ENCODE measurements at regions not wholly inside any gene's neighbourhood (a gene's known extent, or its start where the extent isn't known, plus 50 kb on each side); places are given as distances from the start of the nearest gene placed in this dataset.

- H2BK20ac ChIP-seq (ENCODE audit: low read depth, low read length, poor library complexity, severe bottlenecking), result no peak overlapping the region
- H4K20me1 ChIP-seq (ENCODE audit: control insufficient read depth, insufficient read depth, insufficient read length), result no peaks in the 10 kb centered on the region
- H3K27me3 ChIP-seq (ENCODE audit: insufficient read depth, low read length), result no peaks in the 10 kb centered on the region
- H2BK5ac ChIP-seq (ENCODE audit: insufficient read length, low read length), result no peak overlapping the region
- H2BK120ac ChIP-seq (ENCODE audit: low read depth, low read length, poor library complexity, severe bottlenecking), result no peak overlapping the region
- Mint-ChIP-seq H3K4me1 (peaks cover under 1% of the 10 kb centered on the region in 2 experiments; a peak in 2 of 4 replicates), H3K27ac (no peak overlapping the region), H3K4me3 (no peak overlapping the region), H3K27me3 (ENCODE audit: low read depth) (no peaks in the 10 kb centered on the region; the same call in 1 of the 2 replicates), H3K9me3 (peaks cover 0 to 2% of the 10 kb centered on the region in 2 experiments; a peak in 2 of 5 replicates), H3K36me3 (ENCODE audit: insufficient read depth in 1 of 3, low read depth in 3 of 3) (no peaks in the 10 kb centered on the region; a peak in 1 of 7 replicates)
- no peak overlapping the region for H3K23ac ChIP-seq (ENCODE audit: insufficient read length, low read depth, low read length)
- H4K5ac ChIP-seq (ENCODE audit: insufficient read length, low read depth, low read length), result no peak overlapping the region
- no peak overlapping the region for H3K4ac ChIP-seq (ENCODE audit: low read depth, low read length)
- H3K14ac ChIP-seq (ENCODE audit: insufficient read depth, low read length), result no peak overlapping the region
- no peak overlapping the region for H2AK5ac ChIP-seq (ENCODE audit: insufficient read length, low read length)
- H4K91ac ChIP-seq (ENCODE audit: insufficient read length, low read depth, low read length), result no peak overlapping the region
- no peak overlapping the region for H2AFZ ChIP-seq (ENCODE audit: low read length)
- no peak overlapping the region for H3K9ac ChIP-seq (ENCODE audit: extremely low read depth, insufficient read length, low read length)
- H2BK12ac ChIP-seq (ENCODE audit: insufficient read length, low read depth, low read length), result no peak overlapping the region
- no peaks in the 10 kb centered on the region for H3K79me2 ChIP-seq (ENCODE audit: insufficient read depth, low read length)
- no peak for TF ChIP-seq CTCF (conservative IDR thresholded peaks at IDR 0.05)
- H3K23me2 ChIP-seq (ENCODE audit: insufficient read length, low read depth, low read length, poor library complexity, severe bottlenecking), result no peaks in the 10 kb centered on the region
- H2BK15ac ChIP-seq (ENCODE audit: low read depth, low read length), result no peak overlapping the region
- no peak for DNase-seq
- H3K56ac ChIP-seq (ENCODE audit: insufficient read length, low read depth, low read length), result no peak overlapping the region
- H3K4me1 ChIP-seq (ENCODE audit: insufficient read depth, low read length), result no peaks in the 10 kb centered on the region
- WGBS (ENCODE audit: extremely low coverage, insufficient read length, low lambda C conversion rate), result no CpG with 5 or more reads among the region's 5 CpGs
- no peak overlapping the region for H4K8ac ChIP-seq (replicated peaks; ENCODE audit: insufficient read length, low read depth, low read length)
- no peak overlapping the region for H3T11ph ChIP-seq (ENCODE audit: low read length)
- H3K18ac ChIP-seq (ENCODE audit: insufficient read length, low read depth, low read length), result no peak overlapping the region
- H3K79me1 ChIP-seq (ENCODE audit: insufficient read depth, low read depth, low read length, poor library complexity, severe bottlenecking), result no peaks in the 10 kb centered on the region
- no peaks in the 10 kb centered on the region for H3K9me3 ChIP-seq (ENCODE audit: control insufficient read depth, low read depth, low read length)
- no peak overlapping the region for H3K27ac ChIP-seq (ENCODE audit: insufficient read length, low read depth, low read length)
- H3K4me2 ChIP-seq (ENCODE audit: insufficient read depth, insufficient read length, low read length), result no peak overlapping the region
Observed at GRCh38 chr21:38898422-38899096, 92.8 kb downstream of the ETS2 start.
